Osteoblast (primary cell): ENCODE measurements at regions not wholly inside any gene's neighbourhood (a gene's known extent, or its start where the extent isn't known, plus 50 kb on each side); places are given as distances from the start of the nearest gene placed in this dataset.

Experiments
- DNase-seq: peaks from one replicate; pipeline ENCODE4 v3.0.0; 2011; ENCODE audit warnings: low spot score, mixed read lengths; ENCODE audit not compliant: insufficient read length; ENCODE audit errors: missing footprints
- H2AFZ ChIP-seq: 2 replicates; pipeline ENCODE4 v1.6.0; 2011; ENCODE audit warnings: mild to moderate bottlenecking, low read length
- H3K27ac ChIP-seq: 2 replicates; pipeline ENCODE4 v1.5.1; 2011; ENCODE audit warnings: mild to moderate bottlenecking, low read depth, low read length, moderate library complexity
- H3K27me3 ChIP-seq: 2 replicates; pipeline ENCODE4 v1.6.0; 2012; ENCODE audit warnings: mild to moderate bottlenecking, control low read depth, inconsistent platforms, low read length, moderate library complexity; ENCODE audit not compliant: insufficient read depth
- H3K36me3 ChIP-seq: 2 replicates; pipeline ENCODE4 v1.5.1; 2011; ENCODE audit warnings: mild to moderate bottlenecking, low read length, control low read depth, moderate library complexity; ENCODE audit not compliant: insufficient read depth
- H3K4me1 ChIP-seq: 2 replicates; pipeline ENCODE4 v1.5.1; 2011; ENCODE audit warnings: mild to moderate bottlenecking, low read length, control low read depth, moderate library complexity; ENCODE audit not compliant: insufficient read depth
- H3K4me2 ChIP-seq: 2 replicates; pipeline ENCODE4 v1.6.0; 2011; ENCODE audit warnings: mild to moderate bottlenecking, low read length; ENCODE audit not compliant: insufficient read depth
- H3K4me3 ChIP-seq: fragments of 200-600 bp; sonication (generic); 3 replicates; pipeline ENCODE4 v1.5.1; 2012; ENCODE audit warnings: mild to moderate bottlenecking, low read length, inconsistent platforms; ENCODE audit not compliant: insufficient read depth
- H3K79me2 ChIP-seq: 2 replicates; pipeline ENCODE4 v1.6.0; 2012; ENCODE audit warnings: mild to moderate bottlenecking, low read length, control low read depth, inconsistent platforms; ENCODE audit not compliant: insufficient read depth
- H3K9me3 ChIP-seq: 2 replicates; pipeline ENCODE4 v1.5.1; 2011; ENCODE audit warnings: low read depth, low read length, control low read depth
- H4K20me1 ChIP-seq: 2 replicates; pipeline ENCODE4 v1.6.0; 2012; ENCODE audit warnings: mild to moderate bottlenecking, low read length, control low read depth; ENCODE audit not compliant: insufficient read depth
- CTCF ChIP-seq: IDR thresholded peaks from 2 replicates; pipeline ENCODE4 v1.5.1; 2011; ENCODE audit warnings: mild to moderate bottlenecking, low read depth, low read length, moderate library complexity; ENCODE audit errors: extremely low read depth

- no peak overlapping the region for H3K4me2 ChIP-seq
- H3K4me3 ChIP-seq: no peak overlapping the region
- peaks cover 5% of the 10 kb centered on the region for H3K4me1 ChIP-seq
- H4K20me1 ChIP-seq: no peaks in the 10 kb centered on the region
- H3K27me3 ChIP-seq: no peaks in the 10 kb centered on the region
- no peak for TF ChIP-seq CTCF
- no peak overlapping the region for H3K27ac ChIP-seq
- H3K36me3 ChIP-seq: no peaks in the 10 kb centered on the region
- H2AFZ ChIP-seq: peak overlapping the region; percentile 3
- no peak for DNase-seq
- H3K9me3 ChIP-seq: no peaks in the 10 kb centered on the region
- no peaks in the 10 kb centered on the region for H3K79me2 ChIP-seq
Measured at GRCh38 chr7:80348223-80348622, 163.6 kb downstream of the GNAT3 start.

DNA sequence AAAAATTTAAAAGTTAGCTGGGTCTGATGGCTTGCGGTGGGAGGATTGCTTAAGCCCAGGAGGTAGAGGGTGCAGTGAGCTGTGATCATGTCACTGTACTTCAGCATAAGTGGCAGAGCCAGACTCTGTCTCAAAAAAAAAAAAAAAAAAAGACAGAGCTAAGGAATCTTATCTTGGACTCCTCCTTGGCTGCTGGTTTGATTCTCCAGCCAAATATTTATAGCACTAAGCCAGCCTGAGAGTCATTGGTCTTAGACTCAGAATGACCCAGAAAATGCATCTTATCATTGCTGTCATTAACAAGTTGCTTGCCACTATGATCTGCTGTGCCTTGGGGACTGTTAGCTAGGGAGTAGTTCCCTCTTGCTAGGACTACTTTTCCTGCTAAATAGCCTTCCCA is 164.7 kb downstream of the GNAT3 start:
- no peak for TF ChIP-seq CTCF
- Histone ChIP-seq H4K20me1 (no peaks in the 10 kb centered on the region), H3K27me3 (no peaks in the 10 kb centered on the region), H3K9me3 (no peaks in the 10 kb centered on the region), H3K36me3 (no peaks in the 10 kb centered on the region), H3K79me2 (no peaks in the 10 kb centered on the region), H3K27ac (no peak overlapping the region), H3K4me2 (no peak overlapping the region), H2AFZ (no peak overlapping the region), H3K4me3 (no peak overlapping the region), H3K4me1 (peaks cover 5% of the 10 kb centered on the region)
- DNase-seq: no peak

DNA sequence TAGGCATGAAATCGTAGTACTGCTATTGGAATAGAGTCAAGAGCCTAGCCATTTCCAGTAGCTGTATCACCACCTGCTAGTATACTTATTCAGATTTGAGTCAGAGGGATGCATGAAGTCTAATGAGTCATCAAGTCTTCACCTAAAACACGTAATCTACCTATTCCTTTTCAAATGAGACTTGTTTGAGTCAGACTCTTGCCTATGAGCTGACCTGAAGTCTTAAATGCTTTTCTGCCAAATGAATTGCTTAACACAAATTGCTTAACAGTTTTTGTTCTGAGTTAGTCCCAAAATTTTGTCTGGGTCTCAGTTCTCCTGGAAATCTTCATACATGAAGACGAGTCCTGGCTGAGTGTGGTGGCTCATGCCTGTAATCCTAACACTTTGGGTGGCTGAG is 165.2 kb downstream of the GNAT3 start:
- Histone ChIP-seq H3K4me1 (peaks cover 5% of the 10 kb centered on the region), H3K27me3 (no peaks in the 10 kb centered on the region), H3K36me3 (no peaks in the 10 kb centered on the region), H3K4me2 (no peak overlapping the region), H3K27ac (no peak overlapping the region), H3K9me3 (no peaks in the 10 kb centered on the region), H3K79me2 (no peaks in the 10 kb centered on the region), H2AFZ (no peak overlapping the region), H4K20me1 (no peaks in the 10 kb centered on the region), H3K4me3 (no peak overlapping the region)
- TF ChIP-seq CTCF: no peak
- peak; percentile 49 for DNase-seq

GRCh38 chr7:80335511-80336231 is 176.2 kb downstream of the GNAT3 start:
- Histone ChIP-seq H3K4me2 (no peak overlapping the region), H3K36me3 (no peaks in the 10 kb centered on the region), H3K79me2 (no peaks in the 10 kb centered on the region), H3K27me3 (no peaks in the 10 kb centered on the region), H3K4me1 (no peaks in the 10 kb centered on the region), H3K4me3 (no peak overlapping the region), H3K27ac (no peak overlapping the region), H2AFZ (peak overlapping the region; percentile 17), H4K20me1 (no peaks in the 10 kb centered on the region), H3K9me3 (no peaks in the 10 kb centered on the region)
- TF ChIP-seq CTCF: no peak
- DNase-seq: no peak
